ENCODE measurements at regions not wholly inside any gene's neighbourhood (a gene's known extent, or its start where the extent isn't known, plus 50 kb on each side); places are given as distances from the start of the nearest gene placed in this dataset.

DNA sequence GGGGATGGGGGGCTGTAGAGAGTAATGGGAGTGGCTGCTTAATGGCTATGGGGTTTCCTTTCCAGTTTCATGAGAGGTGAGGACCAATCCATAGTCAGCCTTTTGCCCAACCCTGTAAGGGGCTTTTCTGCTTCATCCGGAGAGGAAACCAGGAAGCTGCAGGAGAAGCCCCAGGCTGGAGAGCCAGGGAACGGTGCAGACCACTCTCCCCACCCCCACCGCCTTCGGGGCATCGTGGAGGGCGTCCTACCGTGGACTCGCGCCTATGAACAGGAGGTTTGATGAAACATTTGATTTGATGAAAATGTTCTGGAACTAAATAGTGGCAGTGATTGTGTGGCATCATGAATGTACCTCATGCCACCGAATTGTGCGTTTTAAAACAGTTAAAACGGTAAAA, 204.3 kb upstream of the DIO3 start:
- no TSS peak for BruUV-seq (replicated peaks)
- ChIA-PET POLR2A (no interaction called here), CTCF (no interaction called here)
- ATAC-seq (no peak), DNase-seq (ENCODE audit: low read depth, low spot score) (no peak)
- H3K4me3 ChIP-seq (ENCODE audit: low read depth in 2 of 2, low read length in 2 of 2) = no peak overlapping the region
- in situ Hi-C loops (cut with HindIII; ENCODE audit: low pct_unique_long_range_greater_than_20kb, low sequenced_read_pairs) = no loop called here
- H3K9me3 ChIP-seq (ENCODE audit: control insufficient read depth, insufficient read depth, low read depth, low read length) = 0 out of 2 replicates have a peak, but pooled peaks cover 4% of the 10 kb centered on the region
- no peak overlapping the region for H3K27ac ChIP-seq (ENCODE audit: low read length)
- H3K4me1 ChIP-seq (ENCODE audit: control insufficient read depth, insufficient read depth, low read length) = peaks cover 3% of the 10 kb centered on the region
- no peaks in the 10 kb centered on the region for H3K36me3 ChIP-seq (ENCODE audit: control insufficient read depth, insufficient read depth, low read length)
- intact Hi-C loops (cut with micrococcal nuclease; ENCODE audit: unreplicated experiment) = no loop called here
- TF ChIP-seq POLR2AphosphoS5 (IDR thresholded peaks at IDR 0.05; ENCODE audit: low read depth, low read length) = no peak
- TF ChIP-seq TCF7L2 (IDR thresholded peaks at IDR 0.05; ENCODE audit: low read depth, low read length) = no peak
- no peak for TF ChIP-seq SIN3A (IDR thresholded peaks at IDR 0.05; ENCODE audit: borderline replicate concordance, insufficient read depth, low read depth, low read length)
- TF ChIP-seq, protein P1, sequence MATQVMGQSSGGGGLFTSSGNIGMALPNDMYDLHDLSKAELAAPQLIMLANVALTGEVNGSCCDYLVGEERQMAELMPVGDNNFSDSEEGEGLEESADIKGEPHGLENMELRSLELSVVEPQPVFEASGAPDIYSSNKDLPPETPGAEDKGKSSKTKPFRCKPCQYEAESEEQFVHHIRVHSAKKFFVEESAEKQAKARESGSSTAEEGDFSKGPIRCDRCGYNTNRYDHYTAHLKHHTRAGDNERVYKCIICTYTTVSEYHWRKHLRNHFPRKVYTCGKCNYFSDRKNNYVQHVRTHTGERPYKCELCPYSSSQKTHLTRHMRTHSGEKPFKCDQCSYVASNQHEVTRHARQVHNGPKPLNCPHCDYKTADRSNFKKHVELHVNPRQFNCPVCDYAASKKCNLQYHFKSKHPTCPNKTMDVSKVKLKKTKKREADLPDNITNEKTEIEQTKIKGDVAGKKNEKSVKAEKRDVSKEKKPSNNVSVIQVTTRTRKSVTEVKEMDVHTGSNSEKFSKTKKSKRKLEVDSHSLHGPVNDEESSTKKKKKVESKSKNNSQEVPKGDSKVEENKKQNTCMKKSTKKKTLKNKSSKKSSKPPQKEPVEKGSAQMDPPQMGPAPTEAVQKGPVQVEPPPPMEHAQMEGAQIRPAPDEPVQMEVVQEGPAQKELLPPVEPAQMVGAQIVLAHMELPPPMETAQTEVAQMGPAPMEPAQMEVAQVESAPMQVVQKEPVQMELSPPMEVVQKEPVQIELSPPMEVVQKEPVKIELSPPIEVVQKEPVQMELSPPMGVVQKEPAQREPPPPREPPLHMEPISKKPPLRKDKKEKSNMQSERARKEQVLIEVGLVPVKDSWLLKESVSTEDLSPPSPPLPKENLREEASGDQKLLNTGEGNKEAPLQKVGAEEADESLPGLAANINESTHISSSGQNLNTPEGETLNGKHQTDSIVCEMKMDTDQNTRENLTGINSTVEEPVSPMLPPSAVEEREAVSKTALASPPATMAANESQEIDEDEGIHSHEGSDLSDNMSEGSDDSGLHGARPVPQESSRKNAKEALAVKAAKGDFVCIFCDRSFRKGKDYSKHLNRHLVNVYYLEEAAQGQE (IDR thresholded peaks at IDR 0.05; ENCODE audit: insufficient read depth in 1 of 2, low read depth in 2 of 2, low read length in 1 of 2) = no peak
- TF ChIP-seq, protein P2, sequence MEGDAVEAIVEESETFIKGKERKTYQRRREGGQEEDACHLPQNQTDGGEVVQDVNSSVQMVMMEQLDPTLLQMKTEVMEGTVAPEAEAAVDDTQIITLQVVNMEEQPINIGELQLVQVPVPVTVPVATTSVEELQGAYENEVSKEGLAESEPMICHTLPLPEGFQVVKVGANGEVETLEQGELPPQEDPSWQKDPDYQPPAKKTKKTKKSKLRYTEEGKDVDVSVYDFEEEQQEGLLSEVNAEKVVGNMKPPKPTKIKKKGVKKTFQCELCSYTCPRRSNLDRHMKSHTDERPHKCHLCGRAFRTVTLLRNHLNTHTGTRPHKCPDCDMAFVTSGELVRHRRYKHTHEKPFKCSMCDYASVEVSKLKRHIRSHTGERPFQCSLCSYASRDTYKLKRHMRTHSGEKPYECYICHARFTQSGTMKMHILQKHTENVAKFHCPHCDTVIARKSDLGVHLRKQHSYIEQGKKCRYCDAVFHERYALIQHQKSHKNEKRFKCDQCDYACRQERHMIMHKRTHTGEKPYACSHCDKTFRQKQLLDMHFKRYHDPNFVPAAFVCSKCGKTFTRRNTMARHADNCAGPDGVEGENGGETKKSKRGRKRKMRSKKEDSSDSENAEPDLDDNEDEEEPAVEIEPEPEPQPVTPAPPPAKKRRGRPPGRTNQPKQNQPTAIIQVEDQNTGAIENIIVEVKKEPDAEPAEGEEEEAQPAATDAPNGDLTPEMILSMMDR (IDR thresholded peaks at IDR 0.05) = no peak
- H3K27me3 ChIP-seq (ENCODE audit: control insufficient read depth, insufficient read depth, low read length) = no peaks in the 10 kb centered on the region

DNA sequence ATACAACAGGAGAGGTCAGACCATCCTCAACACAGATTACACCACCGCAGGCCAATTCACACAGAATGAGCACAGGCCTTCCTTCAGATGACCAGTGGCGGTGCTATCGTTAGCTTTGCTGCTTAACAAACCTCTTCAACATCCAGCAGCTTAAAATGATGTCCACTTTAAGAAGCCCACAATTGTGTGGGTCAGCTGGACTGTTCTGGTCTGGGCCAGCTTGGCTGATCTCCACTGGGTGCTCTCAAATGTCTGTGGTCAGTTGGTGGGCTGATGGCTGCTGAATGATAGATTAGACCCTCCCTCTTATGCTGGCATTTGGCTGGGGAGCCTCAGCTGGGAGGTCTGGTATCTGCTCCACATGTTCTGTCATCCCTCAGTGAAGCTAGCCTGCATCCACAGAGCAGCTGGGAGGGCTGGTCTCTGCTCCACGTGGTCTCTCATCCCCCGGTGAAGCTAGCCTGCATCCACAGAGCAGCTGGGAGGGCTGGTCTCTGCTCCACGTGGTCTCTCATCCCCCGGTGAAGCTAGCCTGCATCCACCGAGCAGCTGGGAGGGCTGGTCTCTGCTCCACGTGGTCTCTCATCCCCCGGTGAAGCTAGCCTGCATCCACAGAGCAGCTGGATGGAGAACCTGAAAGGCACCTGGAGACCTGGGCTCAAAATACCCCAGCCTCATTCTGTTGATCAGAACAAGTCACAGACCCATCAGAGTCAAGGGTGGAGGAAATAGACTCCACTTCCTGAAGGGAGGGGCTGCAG, 203.6 kb upstream of the DIO3 start:
- Histone ChIP-seq H3K9me3 (ENCODE audit: control insufficient read depth, insufficient read depth, low read depth, low read length) (0 out of 2 replicates have a peak, but pooled peaks cover 4% of the 10 kb centered on the region), H3K4me3 (ENCODE audit: low read depth in 2 of 2, low read length in 2 of 2) (no peak overlapping the region), H3K27me3 (ENCODE audit: control insufficient read depth, insufficient read depth, low read length) (no peaks in the 10 kb centered on the region), H3K4me1 (ENCODE audit: control insufficient read depth, insufficient read depth, low read length) (peaks cover 3% of the 10 kb centered on the region), H3K27ac (ENCODE audit: low read length) (no peak overlapping the region), H3K36me3 (ENCODE audit: control insufficient read depth, insufficient read depth, low read length) (no peaks in the 10 kb centered on the region)
- ATAC-seq (no peak), DNase-seq (ENCODE audit: low read depth, low spot score) (no peak)
- in situ Hi-C loops (cut with HindIII; ENCODE audit: low pct_unique_long_range_greater_than_20kb, low sequenced_read_pairs) (no loop called here), intact Hi-C loops (cut with micrococcal nuclease; ENCODE audit: unreplicated experiment) (no loop called here)
- no TSS peak for BruUV-seq (replicated peaks)
- TF ChIP-seq SIN3A (IDR thresholded peaks at IDR 0.05; ENCODE audit: borderline replicate concordance, insufficient read depth, low read depth, low read length) (no peak), POLR2AphosphoS5 (IDR thresholded peaks at IDR 0.05; ENCODE audit: low read depth, low read length) (no peak), TCF7L2 (IDR thresholded peaks at IDR 0.05; ENCODE audit: low read depth, low read length) (no peak)
- TF ChIP-seq, protein P1 (IDR thresholded peaks at IDR 0.05; ENCODE audit: insufficient read depth in 1 of 2, low read depth in 2 of 2, low read length in 1 of 2) = no peak
- TF ChIP-seq, protein P2 (IDR thresholded peaks at IDR 0.05) = no peak
- POLR2A ChIA-PET = no interaction called here
- CTCF ChIA-PET = interaction anchor here (0.6 kb wide), 1 partner anchor 29 kb away, joined by 3 read pairs; no protein-coding TSS in a partner anchor

Data from Panc1 (cell line).